Stimulated activated CD8-positive, alpha-beta memory T cell treated with anti-CD3 and anti-CD28 coated beads, Interleukin-7, amount 100 ng/mL, for 48 hours (primary cell): ENCODE measurements at regions not wholly inside any gene's neighbourhood (a gene's known extent, or its start where the extent isn't known, plus 50 kb on each side); places are given as distances from the start of the nearest gene placed in this dataset.

Source experiments
- DNase-seq, 2 donors: peaks; one replicate each; pipeline ENCODE4 v3.0.0-alpha.2; 2020; ENCODE audit warnings: low read depth in 1 of 2; ENCODE audit errors: extremely low read depth in 1 of 2

GRCh38 chr10:83835945-83836745, 303.2 kb upstream of the GHITM start:
- DNase-seq, result no peak

- no peak for DNase-seq
These were observed 290.6 kb upstream of the GHITM start for GRCh38 chr10:83848677-83849076.

DNA sequence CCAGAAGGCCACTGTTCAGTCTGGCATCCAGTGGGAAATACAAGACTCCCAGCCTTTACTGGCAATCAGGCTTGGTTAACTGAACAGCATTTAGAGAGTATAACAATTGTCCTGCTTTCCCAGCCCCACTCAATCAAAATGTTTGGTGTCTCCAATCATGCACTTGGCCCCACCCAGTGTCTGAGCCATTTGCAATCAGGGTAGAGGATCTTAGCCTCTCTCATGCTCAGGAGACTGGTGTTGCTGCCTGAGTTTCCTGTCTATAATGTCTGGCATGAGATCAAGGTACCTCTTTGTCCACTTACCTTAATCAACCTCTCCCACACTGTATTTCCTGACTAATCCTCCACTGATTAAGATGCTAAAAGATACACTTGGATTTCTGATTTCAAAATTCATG, 290.2 kb upstream of the GHITM start:
- DNase-seq, result no peak

DNA sequence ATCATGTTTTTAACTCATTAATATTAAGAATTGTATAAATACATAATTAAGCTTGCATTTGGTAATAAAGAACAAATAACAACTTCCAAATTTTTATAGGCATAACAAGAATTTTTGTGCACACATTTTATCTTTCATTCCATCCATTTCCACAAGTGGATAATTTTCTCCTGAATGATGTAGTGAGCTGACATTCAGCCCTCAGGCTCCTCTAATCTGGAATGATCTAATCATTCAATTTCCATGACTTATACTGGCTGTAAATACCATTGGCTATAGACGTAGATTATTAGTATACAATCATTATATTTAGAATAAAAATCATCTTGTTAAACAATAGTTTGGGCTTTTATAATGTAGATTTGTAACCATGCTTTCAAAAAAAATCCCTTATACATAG, 287.2 kb upstream of the GHITM start:
- no peak for DNase-seq

DNA sequence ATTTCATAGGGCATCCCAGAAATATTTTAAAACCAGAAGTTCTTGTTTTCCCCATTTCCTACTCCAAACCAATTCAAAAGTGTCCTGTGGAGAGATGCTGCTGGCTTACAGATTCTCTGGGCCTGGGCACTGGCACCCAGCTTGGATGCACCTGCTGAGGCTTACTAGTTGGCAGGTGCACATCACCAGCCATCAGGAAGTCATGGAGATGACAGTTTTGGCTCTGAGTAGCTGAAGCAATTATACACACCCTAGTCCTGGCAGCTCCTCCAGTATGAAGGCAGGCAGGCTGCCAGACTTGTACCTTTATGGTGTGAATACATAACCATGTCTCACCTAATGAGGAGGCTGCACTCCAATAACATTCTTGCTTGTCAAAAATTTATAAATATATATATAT, 276.6 kb upstream of the GHITM start:
- no peak for DNase-seq

DNA sequence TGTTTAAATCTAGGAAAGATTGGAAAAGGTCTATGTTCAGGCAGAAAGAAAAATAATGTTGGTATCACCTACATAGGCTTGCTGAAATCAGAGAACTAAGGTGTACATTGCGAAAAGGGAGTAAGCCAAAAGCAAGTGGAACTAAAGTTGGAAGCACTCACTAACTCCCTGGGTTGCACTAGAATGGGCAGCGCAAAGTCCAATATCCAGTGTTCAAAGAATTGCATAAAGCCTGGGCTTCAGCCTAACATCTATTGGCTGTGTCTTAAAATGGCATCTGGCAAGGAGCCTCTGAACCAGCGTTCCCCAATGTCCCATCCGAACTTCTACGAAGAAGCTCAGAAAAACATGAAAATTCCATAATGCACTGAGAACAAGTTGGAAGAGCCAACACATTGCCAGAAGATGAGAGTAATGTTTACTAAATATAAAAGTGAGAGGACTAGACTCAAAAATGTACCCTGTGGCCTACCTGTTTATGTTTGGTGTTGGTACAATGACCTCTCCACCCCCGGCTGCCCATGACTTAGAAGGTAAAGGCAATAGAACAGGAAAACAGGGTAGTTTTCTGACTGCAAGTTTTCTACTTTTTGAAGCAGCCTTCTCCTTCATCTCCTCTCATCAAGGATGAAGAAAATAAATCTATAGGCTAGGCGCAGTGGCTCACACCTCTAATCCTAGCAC, 275.9 kb upstream of the GHITM start:
- no peak for DNase-seq

DNA sequence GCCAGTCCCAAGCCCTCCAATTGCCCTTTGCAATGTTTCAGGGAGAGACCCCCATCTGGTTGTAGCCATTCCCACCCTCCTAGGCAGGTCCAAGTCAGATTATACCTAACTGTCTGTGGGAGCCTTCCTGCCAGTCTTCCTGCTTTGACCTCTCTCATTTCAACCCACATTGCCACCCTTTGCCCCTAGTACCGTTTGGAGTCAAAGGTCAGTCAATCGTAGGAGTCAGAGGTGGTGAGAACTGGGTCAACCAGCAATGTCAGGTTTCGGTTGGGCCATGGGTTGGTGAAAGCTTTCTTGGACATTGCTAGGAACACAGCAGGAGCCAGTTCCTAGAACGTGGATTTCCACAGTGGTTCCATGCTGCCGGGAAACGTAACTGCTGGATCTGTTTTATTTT, 269.4 kb upstream of the GHITM start:
- DNase-seq, result no peak

GRCh38 chr10:83871187-83872081, 267.9 kb upstream of the GHITM start:
- DNase-seq, result peak; percentile 19 to 29

- DNase-seq, result no peak
These were observed 259.0 kb upstream of the GHITM start for GRCh38 chr10:83880252-83880791.

DNA sequence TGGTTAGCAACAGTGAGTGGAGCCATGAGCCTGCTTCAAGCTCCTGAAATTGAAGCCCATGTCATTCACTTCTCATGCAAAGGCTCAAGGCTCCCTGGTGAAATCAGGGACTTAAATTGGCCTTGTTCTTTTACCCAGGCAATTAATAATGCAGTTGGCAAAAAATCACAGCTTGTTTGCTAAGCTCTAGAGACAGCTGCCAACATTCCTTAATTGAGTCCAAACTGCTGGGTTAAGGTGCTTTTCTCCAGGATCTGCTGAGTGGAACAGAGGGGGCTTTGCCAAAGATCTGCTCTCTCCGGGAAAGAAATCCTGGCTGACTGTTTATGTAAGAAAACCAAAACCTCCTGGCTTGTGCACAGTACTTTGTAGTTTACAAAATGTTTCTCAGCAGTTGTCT, 257.6 kb upstream of the GHITM start:
- DNase-seq, result no peak

GRCh38 chr10:83886871-83887270, 252.4 kb upstream of the GHITM start:
- DNase-seq, result no peak

DNA sequence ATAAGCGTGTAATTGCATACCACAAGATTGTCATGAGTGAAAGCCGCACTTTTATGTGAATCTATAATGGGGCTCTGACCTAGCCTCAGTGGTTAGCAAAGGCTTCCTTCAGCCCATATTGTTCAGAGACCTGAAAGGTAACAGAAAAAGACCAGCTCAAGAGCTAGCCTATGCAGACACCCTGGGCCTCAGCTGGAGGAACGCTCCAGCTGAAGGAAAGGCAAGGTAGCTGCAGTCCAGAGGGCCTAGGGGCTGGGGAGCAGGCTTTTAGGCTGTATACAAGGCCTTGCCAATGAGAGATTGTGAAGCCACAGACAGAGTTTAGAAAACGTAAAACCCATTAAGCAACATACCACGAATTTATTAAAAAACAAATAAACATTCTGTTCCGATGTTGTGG, 246.6 kb upstream of the GHITM start:
- no peak for DNase-seq

DNA sequence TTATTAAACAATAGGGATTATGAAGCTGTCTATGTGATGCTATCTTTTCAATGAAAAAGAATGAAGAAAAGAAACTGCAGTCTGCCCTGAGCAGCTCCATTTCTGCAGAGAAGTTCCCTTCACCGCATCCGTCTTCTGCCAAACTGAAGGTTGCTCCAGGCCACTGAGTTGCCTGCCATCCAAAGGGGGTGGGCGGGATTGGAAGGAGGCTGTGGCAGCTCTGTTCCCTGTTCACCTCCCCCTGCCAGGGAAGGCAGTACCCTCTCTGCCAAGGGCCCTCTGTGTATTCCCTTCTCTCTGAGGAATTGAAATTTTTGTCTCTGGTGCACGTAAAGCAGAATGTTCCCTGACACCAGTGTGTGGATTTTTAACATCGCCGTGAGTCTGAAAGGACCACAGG, 243.1 kb upstream of the GHITM start:
- no peak for DNase-seq

- DNase-seq, result no peak
These were observed 241.7 kb upstream of the GHITM start for GRCh38 chr10:83897626-83898025.

DNA sequence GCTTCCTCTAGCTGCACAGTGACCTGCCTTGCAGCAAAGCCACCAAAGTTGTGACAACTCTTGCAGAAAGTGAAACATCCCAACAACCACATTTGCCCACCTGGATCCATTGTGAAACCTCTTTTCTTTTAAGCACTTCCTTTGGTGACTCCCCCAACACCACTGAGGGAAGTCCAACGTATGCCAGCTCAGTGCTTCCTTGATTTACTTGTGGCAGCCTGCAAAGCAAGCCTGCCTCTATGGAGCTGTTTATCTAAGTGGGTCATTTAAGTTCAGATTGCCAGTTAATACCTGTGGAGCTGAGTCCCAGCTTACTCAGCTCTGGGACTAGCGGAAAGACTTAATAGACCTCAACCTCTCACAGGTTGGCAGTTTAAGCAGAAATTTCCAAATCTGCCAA, 230.8 kb upstream of the GHITM start:
- DNase-seq, result no peak

DNA sequence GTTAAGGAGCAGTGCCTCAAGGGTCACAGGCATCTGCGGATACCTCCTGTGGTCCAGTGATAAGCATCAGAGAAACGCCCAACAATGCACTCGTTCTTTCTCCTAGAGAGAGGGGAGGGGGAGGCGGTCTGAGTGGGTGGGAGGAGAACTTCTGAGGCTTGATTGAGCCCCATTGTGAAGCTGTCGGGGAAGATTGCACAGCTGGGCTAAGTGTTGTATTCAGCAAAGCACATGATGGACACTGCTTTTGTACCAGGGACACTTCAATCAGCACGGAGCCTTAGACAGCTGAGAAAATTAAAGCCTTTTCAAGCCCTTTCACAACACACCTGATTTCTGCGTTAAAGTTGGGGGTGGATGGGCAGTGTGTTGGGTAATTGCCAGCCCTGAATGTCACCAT, 230.3 kb upstream of the GHITM start:
- no peak for DNase-seq

DNA sequence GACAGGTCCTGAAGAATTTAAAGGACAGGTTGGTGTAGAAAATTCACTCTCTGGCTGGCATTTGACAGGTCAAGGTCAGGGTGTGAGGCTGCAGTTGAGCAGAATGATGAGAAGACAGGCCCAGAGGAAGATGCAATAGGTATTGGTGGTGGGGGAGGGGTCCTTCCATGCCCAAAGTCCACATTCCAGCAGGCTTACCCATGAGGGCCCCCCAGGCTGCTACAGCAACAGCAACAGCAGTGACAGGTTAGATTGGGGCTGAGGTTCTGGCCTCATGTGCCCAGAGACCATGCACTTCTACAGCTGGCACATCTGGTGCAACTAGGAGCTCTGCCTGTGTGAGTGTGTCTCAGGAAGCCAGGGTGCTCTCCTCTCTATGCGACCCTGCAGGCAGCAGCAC, 223.5 kb upstream of the GHITM start:
- DNase-seq, result no peak

DNA sequence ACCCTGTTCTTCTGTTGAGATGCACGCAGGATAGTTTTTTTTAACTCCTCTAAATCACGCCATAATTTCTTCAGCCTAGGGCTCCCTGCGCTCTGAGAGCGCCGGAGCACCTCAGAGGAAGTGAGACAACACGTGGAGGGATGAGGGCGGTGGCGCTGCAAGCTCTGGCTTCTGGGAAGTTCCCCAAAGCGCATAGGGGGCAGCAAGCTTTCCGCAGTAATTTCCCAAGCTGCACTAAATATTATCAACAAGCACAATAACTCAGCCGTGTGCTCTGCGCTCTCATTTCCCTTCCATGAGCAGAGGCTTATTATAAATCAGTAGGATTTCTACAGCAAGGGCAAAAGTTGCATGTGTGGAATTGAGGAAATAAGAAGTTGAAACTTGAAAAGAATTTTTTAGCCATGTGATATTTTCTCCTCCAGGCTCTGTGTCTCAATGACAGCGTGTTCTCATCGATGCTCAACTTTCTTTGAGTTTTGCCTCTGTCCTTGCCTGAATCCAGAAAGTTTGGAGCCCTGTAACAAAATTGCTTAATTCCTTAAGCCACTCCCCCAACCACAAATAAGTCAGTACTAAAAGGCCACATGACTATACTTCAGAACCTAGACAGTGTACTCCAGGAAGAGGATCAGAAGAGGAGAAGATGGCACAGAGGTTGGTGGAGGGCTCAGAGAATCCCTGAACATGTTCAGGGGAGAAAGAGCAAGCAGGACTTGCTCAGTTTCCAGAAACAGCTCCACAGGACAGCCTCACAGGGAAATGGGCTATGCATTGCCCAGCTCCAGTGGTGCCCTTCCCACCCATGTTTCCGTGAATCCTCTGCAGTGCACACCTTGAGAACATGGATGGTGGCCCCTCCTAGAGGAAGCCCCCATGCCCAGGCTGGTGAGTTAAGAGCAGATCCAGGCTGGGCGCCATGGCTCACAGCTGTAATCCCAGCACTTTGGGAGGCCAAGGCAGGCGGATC, 221.5 kb upstream of the GHITM start:
- no peak for DNase-seq

DNA sequence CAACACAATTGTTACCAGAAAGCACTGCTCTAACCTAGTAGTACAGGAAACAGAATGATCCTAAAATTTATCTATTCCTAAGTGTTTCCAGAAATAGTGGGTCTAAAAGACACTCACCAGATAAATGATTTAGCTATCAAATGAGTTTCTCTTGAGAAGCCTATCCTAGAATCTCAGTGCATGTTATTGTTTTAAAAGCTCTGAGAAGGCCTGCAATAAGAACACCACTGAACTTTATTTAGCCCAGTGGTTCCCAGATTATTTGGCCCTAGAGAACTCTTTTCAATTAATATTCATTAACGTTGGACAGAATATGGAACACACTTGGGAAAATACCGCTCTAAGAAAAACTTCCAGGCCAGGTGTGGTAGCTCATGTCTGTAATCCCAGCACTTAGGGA, 220.1 kb upstream of the GHITM start:
- DNase-seq, result no peak
